Nephron (organoid): ENCODE measurements at regions not wholly inside any gene's neighbourhood (a gene's known extent, or its start where the extent isn't known, plus 50 kb on each side); places are given as distances from the start of the nearest gene placed in this dataset.
"Not testable (repeated sequence)": the region's sequence is repeated elsewhere in the genome, so short reads cannot be mapped to it uniquely, and the experiment has no call there.

Experiments
- H3K27ac Mint-ChIP-seq, 3 experiments: 2 replicates each; pipeline ENCODE4 v1.8.0; 2020; ENCODE audit warnings: mixed read lengths in 3 of 3, mild to moderate bottlenecking in 2 of 3, moderate library complexity in 1 of 3
- H3K27me3 Mint-ChIP-seq: 2 replicates; pipeline ENCODE4 v1.8.0; 2021; ENCODE audit warnings: low read depth, mild to moderate bottlenecking, moderate library complexity, mixed read lengths
- H3K36me3 Mint-ChIP-seq: 2 replicates; pipeline ENCODE4 v1.8.0; 2020; ENCODE audit warnings: low read depth, mixed read lengths
- H3K4me1 Mint-ChIP-seq: 2 replicates; pipeline ENCODE4 v1.8.0; 2020; ENCODE audit warnings: mixed read lengths
- H3K4me3 Mint-ChIP-seq, 3 experiments: 2 replicates each; pipeline ENCODE4 v1.8.0; 2020; ENCODE audit warnings: mild to moderate bottlenecking in 3 of 3, mixed read lengths in 3 of 3, moderate library complexity in 2 of 3
- H3K9me3 Mint-ChIP-seq: 2 replicates; pipeline ENCODE4 v1.8.0; 2020; ENCODE audit warnings: mixed read lengths
- CTCF ChIP-seq, 3 experiments: fragments of 200-600 bp; sonication (generic); IDR thresholded peaks; one replicate each; pipeline ENCODE4 v1.5.0; 2021; ENCODE audit warnings: antibody characterized with exemption in 3 of 3; ENCODE audit not compliant: unreplicated experiment in 3 of 3

GRCh38 chr3:186452517-186452916 lies 90.5 kb upstream of the DGKG start:
- H3K4me1 Mint-ChIP-seq, result no peaks in the 10 kb centered on the region
- H3K36me3 Mint-ChIP-seq, result no peaks in the 10 kb centered on the region
- TF ChIP-seq CTCF (IDR thresholded peaks at IDR 0.05; ENCODE audit: unreplicated experiment in 3 of 3), result no peak
- no peak overlapping the region for H3K27ac Mint-ChIP-seq
- H3K27me3 Mint-ChIP-seq, result peaks cover 7% of the 10 kb centered on the region
- H3K9me3 Mint-ChIP-seq, result no peaks in the 10 kb centered on the region
- no peak overlapping the region for H3K4me3 Mint-ChIP-seq

- Mint-ChIP-seq H3K27ac (no peak overlapping the region), H3K27me3 (peaks cover 5% of the 10 kb centered on the region), H3K36me3 (no peaks in the 10 kb centered on the region), H3K4me1 (no peaks in the 10 kb centered on the region), H3K4me3 (no peak overlapping the region), H3K9me3 (no peaks in the 10 kb centered on the region)
- no peak for TF ChIP-seq CTCF (IDR thresholded peaks at IDR 0.05; ENCODE audit: unreplicated experiment in 3 of 3)
These were observed 89.3 kb upstream of the DGKG start for GRCh38 chr3:186451371-186451770.

- H3K36me3 Mint-ChIP-seq, result no peaks in the 10 kb centered on the region
- TF ChIP-seq CTCF (IDR thresholded peaks at IDR 0.05; ENCODE audit: unreplicated experiment in 3 of 3), result no peak
- no peaks in the 10 kb centered on the region for H3K4me1 Mint-ChIP-seq
- no peaks in the 10 kb centered on the region for H3K9me3 Mint-ChIP-seq
- no peak overlapping the region for H3K4me3 Mint-ChIP-seq
- H3K27me3 Mint-ChIP-seq, result peaks cover 5% of the 10 kb centered on the region
- H3K27ac Mint-ChIP-seq, result no peak overlapping the region
These were observed 82.9 kb upstream of the DGKG start for GRCh38 chr3:186444974-186445373.

- Mint-ChIP-seq H3K27ac (no peak overlapping the region), H3K9me3 (no peaks in the 10 kb centered on the region), H3K36me3 (no peaks in the 10 kb centered on the region)
These were observed 82.3 kb upstream of the DGKG start for GRCh38 chr3:186444288-186444687.

GRCh38 chr3:186442979-186443378 lies 80.9 kb upstream of the DGKG start:
- not testable (repeated sequence) for H3K4me3 Mint-ChIP-seq, H3K27ac Mint-ChIP-seq, H3K27me3 Mint-ChIP-seq, H3K4me1 Mint-ChIP-seq, H3K9me3 Mint-ChIP-seq, H3K36me3 Mint-ChIP-seq

More at GRCh38 chr3:186444288-186444687, 82.3 kb upstream of the DGKG start:
- Mint-ChIP-seq H3K4me1 (no peaks in the 10 kb centered on the region), H3K4me3 (no peak overlapping the region), H3K27me3 (peaks cover 5% of the 10 kb centered on the region)
- no peak for TF ChIP-seq CTCF (IDR thresholded peaks at IDR 0.05; ENCODE audit: unreplicated experiment in 3 of 3)

GRCh38 chr3:186442162-186442561 lies 80.1 kb upstream of the DGKG start:
- H3K36me3 Mint-ChIP-seq, result no peaks in the 10 kb centered on the region
- no peaks in the 10 kb centered on the region for H3K9me3 Mint-ChIP-seq
- peaks cover 2% of the 10 kb centered on the region for H3K27me3 Mint-ChIP-seq

More at GRCh38 chr3:186442162-186442561, 80.1 kb upstream of the DGKG start:
- Mint-ChIP-seq H3K4me3 (no peak overlapping the region), H3K4me1 (no peaks in the 10 kb centered on the region), H3K27ac (no peak overlapping the region)
- no peak for TF ChIP-seq CTCF (IDR thresholded peaks at IDR 0.05; ENCODE audit: unreplicated experiment in 3 of 3)
